ENCODE measurements at regions not wholly inside any gene's neighbourhood (a gene's known extent, or its start where the extent isn't known, plus 50 kb on each side); places are given as distances from the start of the nearest gene placed in this dataset.

DNA sequence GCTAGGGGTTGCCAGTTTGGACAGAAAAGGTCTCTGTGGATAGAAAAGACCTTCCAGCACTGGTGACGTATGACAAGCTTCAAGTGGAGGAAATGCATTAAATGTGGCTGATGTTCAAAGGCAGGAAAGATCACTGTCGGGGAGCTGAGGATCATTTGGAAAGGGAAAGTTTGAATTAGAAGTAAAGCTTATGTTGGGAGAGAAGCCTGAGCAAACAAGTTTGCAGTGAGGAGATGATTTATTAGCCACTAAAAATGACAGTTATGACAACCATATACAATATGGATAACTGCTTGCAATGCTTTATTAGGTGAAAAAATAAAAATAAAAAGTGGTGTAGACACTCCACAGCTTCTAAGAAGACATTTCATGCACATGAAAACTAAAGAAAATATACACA is 135.3 kb upstream of the HS3ST1 start:
- DNase-seq (no peak), ATAC-seq (no peak)
- peaks cover 6% of the 10 kb centered on the region for H3K27me3 Mint-ChIP-seq
- peaks cover 23 to 25% of the 10 kb centered on the region in 2 donors for H3K9me3 Mint-ChIP-seq
- no peaks in the 10 kb centered on the region for H3K4me1 Mint-ChIP-seq
- H3K4me3 Mint-ChIP-seq: no peak overlapping the region
- H3K27ac Mint-ChIP-seq: no peak overlapping the region

DNA sequence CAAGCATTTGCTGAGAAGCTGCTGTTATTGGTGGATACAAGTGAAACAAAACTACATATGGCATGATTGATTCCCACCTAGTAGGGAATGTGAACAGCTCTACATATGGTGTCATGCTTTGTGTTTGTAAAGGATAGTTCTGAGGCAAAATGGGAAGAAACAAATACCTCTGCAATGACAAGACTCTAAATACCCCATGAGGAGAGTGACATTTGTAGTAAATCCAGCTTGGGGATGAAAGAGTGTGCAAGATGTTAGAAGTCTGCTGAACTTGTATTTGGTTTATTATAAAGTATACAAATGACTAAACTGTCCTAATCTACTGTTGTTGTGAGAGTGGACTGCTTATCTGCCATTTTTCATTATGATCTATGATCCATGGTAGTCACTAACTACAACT is 120.8 kb upstream of the HS3ST1 start:
- H3K4me1 Mint-ChIP-seq: peaks cover 8% of the 10 kb centered on the region
- H3K4me3 Mint-ChIP-seq: no peak overlapping the region
- peaks cover 6% of the 10 kb centered on the region for H3K27me3 Mint-ChIP-seq
- no peaks in the 10 kb centered on the region for H3K9me3 Mint-ChIP-seq
- H3K27ac Mint-ChIP-seq: no peak overlapping the region
- DNase-seq (no peak), ATAC-seq (no peak)

DNA sequence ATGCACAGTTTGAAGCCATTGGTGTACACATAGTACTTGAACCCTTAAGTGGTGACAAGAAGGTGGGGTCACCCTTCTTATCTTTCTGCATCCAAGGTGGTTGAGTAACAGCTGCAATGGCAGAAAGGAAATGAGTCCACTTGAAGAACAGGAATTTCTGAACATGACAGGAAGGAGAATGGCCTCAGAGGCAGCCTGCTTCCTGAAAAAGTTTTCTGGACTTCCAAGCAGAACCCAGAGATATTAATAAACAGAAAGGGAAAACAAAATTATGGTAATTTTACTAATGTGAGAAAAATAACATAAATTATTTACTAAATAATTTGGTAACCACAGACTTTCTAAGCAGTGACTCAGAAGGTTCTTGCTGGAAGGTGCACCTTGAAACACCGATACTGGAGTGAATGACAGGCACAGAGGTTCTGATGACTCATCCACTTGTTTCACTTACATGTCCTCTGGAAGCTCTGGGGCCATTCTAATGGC is 119.9 kb upstream of the HS3ST1 start:
- Mint-ChIP-seq H3K27me3 (peaks cover 6% of the 10 kb centered on the region), H3K4me3 (no peak overlapping the region), H3K9me3 (no peaks in the 10 kb centered on the region), H3K27ac (no peak overlapping the region), H3K4me1 (peaks cover 8% of the 10 kb centered on the region)
- DNase-seq (peak in 1 of 2 donors; percentile 8), ATAC-seq (peak; percentile 84)

DNA sequence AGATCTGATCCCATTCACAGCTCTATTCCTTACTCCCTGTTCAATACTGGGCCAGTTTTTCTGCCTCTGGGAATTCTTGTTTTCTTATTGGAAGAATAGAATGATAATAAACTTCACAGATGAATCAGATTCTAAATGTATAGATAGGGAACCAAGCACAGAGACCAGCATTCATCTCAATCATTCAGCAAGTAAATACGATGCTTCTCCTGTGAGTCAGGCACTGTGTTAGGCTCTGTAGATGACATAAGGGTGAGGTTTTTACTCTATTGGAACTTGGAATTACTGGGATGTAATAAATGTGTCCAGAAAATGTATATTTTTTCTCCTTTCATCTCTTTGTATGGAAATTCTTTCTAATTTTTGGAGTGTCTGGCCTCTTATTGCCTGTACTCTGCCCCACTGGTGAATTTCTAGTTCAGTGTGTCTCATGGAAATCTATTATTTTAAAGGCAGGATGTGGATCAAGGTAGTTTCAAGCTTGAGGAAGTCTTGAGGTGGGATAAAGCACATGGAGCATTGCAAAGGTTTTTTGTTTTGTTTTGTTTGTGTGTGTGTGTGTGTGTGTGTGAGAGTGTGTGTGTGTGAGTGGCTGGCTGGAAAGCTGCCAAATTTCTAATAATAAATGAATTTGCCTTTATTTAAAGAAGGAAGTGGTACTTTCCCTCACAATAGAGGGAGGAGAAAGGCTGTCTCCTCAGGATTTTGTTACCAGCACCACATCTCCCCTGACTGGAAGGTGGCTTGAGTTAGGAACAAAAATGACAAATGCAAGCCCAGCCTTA is 117.9 kb upstream of the HS3ST1 start:
- ATAC-seq: no peak
- Mint-ChIP-seq H3K27me3 (peaks cover 6% of the 10 kb centered on the region), H3K4me1 (peaks cover 8% of the 10 kb centered on the region), H3K9me3 (no peaks in the 10 kb centered on the region), H3K4me3 (no peak overlapping the region), H3K27ac (no peak overlapping the region)
- DNase-seq: no peak

DNA sequence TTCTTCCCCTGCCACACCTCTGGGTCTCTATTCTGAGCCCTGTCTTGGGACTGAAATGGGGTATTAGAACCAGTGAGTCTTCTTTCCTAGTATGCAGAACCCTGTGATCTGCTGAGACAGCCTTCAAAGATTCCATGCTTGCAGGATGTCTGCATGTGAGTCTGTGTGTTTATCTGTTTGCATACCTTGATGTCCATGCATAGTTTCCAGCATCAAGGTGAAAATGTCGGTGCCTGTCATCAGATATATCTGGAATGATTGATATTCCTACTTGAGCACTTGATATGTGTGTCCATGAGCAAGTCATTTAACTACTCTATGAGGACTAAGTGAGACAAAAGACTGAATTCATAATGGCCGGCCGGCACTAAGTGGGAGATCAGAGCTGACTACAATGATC is 117.0 kb upstream of the HS3ST1 start:
- Mint-ChIP-seq H3K4me3 (no peak overlapping the region), H3K27ac (no peak overlapping the region), H3K9me3 (no peaks in the 10 kb centered on the region), H3K4me1 (peaks cover 8% of the 10 kb centered on the region), H3K27me3 (peaks cover 6% of the 10 kb centered on the region)
- ATAC-seq: no peak
- no peak for DNase-seq

DNA sequence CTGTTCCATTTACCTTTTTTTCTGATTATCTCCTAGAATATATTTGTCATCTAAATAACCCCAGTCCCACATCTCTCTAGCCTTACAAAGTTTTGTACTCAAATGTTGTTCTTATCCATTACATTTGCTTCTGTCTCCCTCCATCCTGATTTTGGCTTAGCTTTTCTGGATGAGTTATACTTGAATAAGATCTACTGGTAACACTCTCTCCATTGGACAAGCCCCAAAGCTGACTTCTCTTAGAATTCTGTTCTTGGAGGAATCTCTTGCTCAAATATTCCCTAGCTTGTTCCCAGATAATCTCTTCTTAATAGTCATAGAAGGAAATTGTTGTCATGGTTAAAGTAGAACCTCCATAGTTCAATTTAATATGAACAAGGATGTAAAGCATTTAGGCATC is 115.5 kb upstream of the HS3ST1 start:
- DNase-seq (no peak), ATAC-seq (no peak)
- Mint-ChIP-seq H3K27me3 (no peaks in the 10 kb centered on the region), H3K4me3 (no peak overlapping the region), H3K27ac (no peak overlapping the region), H3K4me1 (peaks cover 8% of the 10 kb centered on the region), H3K9me3 (no peaks in the 10 kb centered on the region)

DNA sequence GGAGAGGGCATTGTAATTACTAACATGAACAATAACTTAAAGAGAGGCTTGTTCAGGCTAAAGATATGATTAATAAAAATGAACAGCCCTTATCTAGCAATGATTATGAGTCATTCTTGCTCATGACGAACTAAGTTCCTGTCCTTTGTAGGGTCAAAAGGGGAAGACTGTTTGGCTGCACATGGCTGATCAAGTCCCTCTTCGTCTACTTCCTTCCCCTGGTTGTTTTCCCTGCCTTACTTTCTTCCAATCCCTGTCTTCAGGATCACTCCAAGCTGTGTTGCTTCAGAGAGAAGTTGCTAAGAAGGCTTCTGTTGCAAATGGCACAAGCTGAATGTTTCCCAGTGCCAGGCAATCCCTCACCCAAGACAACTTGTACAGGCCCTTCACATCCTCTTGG is 115.0 kb upstream of the HS3ST1 start:
- ATAC-seq: no peak
- Mint-ChIP-seq H3K4me1 (peaks cover 8% of the 10 kb centered on the region), H3K27me3 (no peaks in the 10 kb centered on the region), H3K4me3 (no peak overlapping the region), H3K9me3 (no peaks in the 10 kb centered on the region), H3K27ac (no peak overlapping the region)
- no peak for DNase-seq

DNA sequence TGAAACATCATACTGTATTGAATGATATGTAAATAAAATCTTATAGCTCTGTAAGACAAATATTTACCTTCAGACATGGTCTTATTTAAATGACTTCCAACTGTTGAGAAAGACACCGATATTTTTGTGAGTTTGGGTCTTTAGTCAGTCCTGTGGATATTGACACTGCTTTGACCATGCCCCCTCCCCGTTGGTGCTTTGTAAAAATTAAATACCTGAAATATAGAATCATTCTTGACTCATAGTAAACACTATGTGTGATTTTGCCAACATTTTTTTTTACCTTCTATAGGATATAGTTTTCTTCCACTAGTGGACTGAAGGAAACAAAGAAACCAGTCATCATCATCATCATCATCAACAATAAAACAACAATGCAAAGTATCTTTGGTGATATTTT is 114.3 kb upstream of the HS3ST1 start:
- no peak for DNase-seq
- no peaks in the 10 kb centered on the region for H3K27me3 Mint-ChIP-seq
- H3K4me1 Mint-ChIP-seq: peaks cover 3% of the 10 kb centered on the region
- ATAC-seq: no peak
- H3K4me3 Mint-ChIP-seq: no peak overlapping the region
- H3K27ac Mint-ChIP-seq: no peak overlapping the region
- H3K9me3 Mint-ChIP-seq: no peaks in the 10 kb centered on the region

DNA sequence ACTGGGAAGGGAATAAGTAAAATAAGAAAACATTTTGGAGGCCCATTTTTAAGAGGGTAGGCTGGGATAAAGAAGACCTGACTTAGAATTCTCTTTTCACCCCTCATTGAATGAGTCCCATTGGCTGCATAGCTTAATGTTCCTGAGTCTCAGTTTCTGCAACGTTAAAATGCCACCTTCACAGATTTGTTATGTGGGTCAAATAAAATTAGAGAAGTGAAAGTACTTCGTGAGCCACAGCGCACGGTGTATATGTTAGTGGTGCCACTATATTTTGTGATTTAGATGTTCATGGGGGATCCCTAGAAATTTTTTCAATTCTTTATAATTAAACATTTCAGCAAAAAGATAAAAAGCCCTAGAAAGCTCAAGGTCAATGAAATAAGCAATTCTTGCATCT is 109.2 kb upstream of the HS3ST1 start:
- no peaks in the 10 kb centered on the region for H3K9me3 Mint-ChIP-seq
- DNase-seq (no peak), ATAC-seq (no peak)
- H3K4me3 Mint-ChIP-seq: no peak overlapping the region
- peaks cover 6% of the 10 kb centered on the region for H3K27me3 Mint-ChIP-seq
- no peaks in the 10 kb centered on the region for H3K4me1 Mint-ChIP-seq
- H3K27ac Mint-ChIP-seq: no peak overlapping the region

DNA sequence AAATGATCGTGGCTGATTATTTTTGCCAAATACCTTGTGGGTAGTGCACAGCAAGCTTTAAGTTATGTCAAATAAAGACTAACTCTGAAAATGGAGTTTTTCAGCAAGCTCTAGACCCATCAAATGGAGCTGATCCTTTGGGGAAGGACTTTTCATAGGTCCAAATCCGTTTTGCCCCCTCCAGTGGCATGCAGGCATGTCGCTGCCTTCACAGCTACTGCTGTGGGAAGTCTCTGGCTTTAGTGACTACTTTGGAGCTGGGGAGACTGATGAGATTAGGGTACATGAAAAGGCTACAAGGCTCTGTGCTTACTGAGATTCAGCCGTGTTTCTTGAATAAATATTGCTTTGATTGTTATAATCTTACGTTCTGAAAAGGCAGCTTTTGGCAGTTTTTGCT is 106.6 kb upstream of the HS3ST1 start:
- Mint-ChIP-seq H3K27ac (no peak overlapping the region), H3K27me3 (peaks cover 6% of the 10 kb centered on the region), H3K4me1 (no peaks in the 10 kb centered on the region), H3K4me3 (no peak overlapping the region), H3K9me3 (peaks cover 0 to 5% of the 10 kb centered on the region in 2 donors)
- DNase-seq (no peak), ATAC-seq (no peak)

DNA sequence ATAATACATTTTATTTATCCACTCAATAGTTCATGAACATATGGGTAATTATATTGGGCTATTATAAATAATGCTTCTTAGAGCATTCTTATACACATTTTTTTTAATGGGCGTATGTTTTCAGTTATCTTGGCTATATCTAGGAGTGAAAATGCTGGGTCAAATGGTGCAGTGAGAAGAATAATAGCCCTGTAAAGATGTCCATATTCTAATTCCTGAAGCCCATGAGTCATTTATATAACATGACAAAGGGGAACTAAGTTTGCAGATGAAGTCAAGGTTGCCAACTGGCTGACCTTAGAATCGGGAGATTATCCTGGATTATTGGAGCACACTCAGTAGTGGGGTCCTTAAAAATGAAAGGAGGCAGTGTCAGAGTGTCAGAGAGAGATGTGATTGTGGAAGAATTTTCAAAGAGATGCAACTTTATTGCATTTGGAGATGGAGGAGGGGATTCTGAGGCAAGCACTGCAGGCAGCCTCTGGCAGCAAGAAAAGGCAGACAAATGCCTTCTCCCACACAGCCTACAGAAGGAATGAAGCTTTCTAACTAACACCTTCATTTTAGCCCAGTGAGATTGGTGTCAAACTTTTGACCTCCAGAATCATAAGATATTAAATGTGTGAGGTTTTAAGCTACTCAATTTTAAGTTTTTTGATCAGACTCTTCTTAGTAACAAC is 106.1 kb upstream of the HS3ST1 start:
- Mint-ChIP-seq H3K4me3 (no peak overlapping the region), H3K9me3 (peaks cover 0 to 7% of the 10 kb centered on the region in 2 donors), H3K4me1 (no peaks in the 10 kb centered on the region), H3K27me3 (peaks cover 6% of the 10 kb centered on the region), H3K27ac (no peak overlapping the region)
- DNase-seq: no peak
- ATAC-seq: no peak

DNA sequence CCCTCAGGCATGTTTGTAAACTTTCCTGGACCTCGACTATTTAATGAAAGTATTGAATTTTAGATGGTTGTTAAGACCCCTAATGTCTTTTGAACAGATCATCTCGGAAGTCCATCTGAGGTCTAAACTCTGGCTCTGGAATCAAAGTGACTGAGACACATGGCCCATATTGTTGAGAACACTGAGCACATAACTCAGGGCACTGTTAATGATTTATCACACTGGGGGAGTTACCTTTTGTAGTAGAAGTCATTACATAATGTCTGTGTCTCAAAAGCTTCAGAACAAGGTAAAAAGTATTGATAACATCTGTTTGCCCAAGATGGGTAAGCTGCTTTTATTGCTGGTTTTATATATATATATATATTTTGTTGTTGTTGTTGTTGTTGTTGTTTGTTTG is 103.4 kb upstream of the HS3ST1 start:
- Mint-ChIP-seq H3K27me3 (peaks cover 6% of the 10 kb centered on the region), H3K4me3 (no peak overlapping the region), H3K4me1 (no peaks in the 10 kb centered on the region), H3K27ac (no peak overlapping the region), H3K9me3 (peaks cover 0 to 7% of the 10 kb centered on the region in 2 donors)
- no peak for ATAC-seq
- DNase-seq: no peak

DNA sequence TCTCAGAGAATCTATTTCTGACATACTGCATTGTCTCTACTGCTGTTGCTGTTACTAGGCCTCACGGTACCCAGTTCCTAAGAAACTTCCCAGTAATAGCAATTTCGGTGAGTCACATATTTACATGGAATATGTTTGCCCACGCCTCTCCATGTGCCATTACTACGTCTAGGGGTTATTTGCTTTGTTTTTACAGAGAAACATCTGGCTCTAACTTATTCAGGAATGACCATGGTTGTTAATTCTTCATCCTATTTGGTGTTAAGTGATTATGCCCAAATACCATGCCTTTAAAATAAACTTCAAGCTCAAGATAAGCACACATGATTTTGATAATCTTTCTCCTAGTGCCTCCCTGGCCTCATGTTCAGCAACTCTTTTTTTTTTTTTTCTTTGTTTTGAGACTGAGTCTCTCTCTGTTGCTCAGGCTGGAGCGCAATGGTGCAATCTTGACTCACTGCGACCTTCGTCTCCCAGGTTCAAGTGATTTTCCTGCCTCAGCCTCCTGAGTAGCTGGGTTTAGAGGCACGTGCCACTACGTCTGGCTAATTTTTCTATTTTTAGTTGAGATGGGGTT is 101.0 kb upstream of the HS3ST1 start:
- H3K4me3 Mint-ChIP-seq: no peak overlapping the region
- DNase-seq (no peak), ATAC-seq (no peak)
- no peaks in the 10 kb centered on the region for H3K27me3 Mint-ChIP-seq
- H3K27ac Mint-ChIP-seq: no peak overlapping the region
- H3K4me1 Mint-ChIP-seq: no peaks in the 10 kb centered on the region
- peaks cover 0 to 7% of the 10 kb centered on the region in 2 donors for H3K9me3 Mint-ChIP-seq

DNA sequence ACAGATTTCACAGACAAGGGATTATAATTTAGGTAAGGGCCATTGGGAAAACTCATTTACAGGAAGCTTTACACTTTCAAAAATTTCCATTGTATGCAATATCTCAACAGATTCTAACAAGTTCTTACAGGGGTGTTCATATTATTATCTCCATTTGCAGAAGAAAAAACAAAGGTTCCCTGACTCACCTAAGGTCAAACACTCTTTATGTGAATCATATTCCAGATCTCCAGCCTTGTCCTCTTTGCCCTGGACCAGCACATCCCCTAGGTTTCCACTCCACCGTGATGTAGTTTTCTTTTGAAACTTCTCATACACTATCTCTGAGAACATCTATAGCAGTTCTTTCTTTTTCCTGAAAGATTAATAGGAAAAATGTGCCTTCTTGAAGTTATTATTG is 96.4 kb upstream of the HS3ST1 start:
- Mint-ChIP-seq H3K9me3 (peaks cover 0 to under 1% of the 10 kb centered on the region in 2 donors), H3K27ac (no peak overlapping the region), H3K4me3 (no peak overlapping the region), H3K4me1 (no peaks in the 10 kb centered on the region), H3K27me3 (no peaks in the 10 kb centered on the region)
- no peak for DNase-seq
- no peak for ATAC-seq

DNA sequence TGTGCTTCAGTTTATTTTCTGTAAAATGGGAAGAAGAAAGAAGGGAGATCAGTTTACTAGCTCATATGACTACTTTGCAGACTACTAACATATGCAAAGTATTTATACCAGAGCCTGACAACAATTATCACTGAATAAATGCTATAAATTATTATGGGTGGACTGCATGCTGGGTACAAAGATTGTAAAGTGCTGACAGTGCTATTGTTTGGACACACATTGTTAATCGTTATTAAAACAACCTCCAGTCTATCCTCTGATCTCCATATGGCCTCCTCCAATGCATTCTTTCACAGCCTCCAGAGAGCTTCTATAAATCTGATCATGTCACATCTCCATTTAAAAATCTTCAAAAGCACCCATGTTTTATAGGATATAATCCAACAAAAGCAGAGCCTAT is 90.1 kb upstream of the HS3ST1 start:
- no peaks in the 10 kb centered on the region for H3K4me1 Mint-ChIP-seq
- peaks cover 0 to 8% of the 10 kb centered on the region in 2 donors for H3K9me3 Mint-ChIP-seq
- H3K4me3 Mint-ChIP-seq: no peak overlapping the region
- DNase-seq (no peak), ATAC-seq (no peak)
- peaks cover under 1% of the 10 kb centered on the region for H3K27me3 Mint-ChIP-seq
- no peak overlapping the region for H3K27ac Mint-ChIP-seq

DNA sequence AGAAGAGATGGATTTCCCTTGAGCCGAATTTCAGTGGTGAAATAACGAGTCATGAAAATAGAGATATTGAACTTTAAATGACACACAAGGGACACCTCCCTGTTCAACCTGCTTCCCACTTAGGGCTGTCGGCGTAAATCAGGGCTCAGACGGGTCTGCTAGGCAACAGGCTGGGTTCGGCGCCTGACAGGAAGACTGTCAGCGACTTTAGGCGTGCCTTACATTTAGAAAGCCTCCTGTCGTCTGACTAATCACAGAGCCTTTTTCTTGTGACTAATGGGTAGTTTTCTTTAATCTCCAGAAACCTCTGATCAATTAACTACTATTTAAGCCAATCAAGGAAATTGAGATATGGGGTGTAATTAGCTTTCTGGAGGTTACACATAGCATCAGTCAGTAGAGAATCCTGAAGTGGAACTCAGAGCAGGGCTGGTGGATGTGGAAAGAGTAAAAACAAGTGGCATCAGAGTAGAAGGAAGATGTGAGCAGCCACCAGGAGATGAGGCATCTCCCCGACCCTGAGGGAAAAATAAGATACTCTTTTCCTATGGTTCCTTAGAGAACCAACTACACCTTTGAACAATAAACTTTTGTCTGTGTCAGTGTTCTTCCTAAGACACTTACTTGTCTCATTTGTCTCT is 86.2 kb upstream of the HS3ST1 start:
- H3K27me3 Mint-ChIP-seq: peaks cover 18% of the 10 kb centered on the region
- no peak overlapping the region for H3K27ac Mint-ChIP-seq
- ATAC-seq: no peak
- peaks cover 0 to 6% of the 10 kb centered on the region in 2 donors for H3K9me3 Mint-ChIP-seq
- DNase-seq: no peak
- no peak overlapping the region for H3K4me3 Mint-ChIP-seq
- no peaks in the 10 kb centered on the region for H3K4me1 Mint-ChIP-seq

All from stimulated activated naive CD8-positive, alpha-beta T cell treated with anti-CD3 and anti-CD28 coated beads, Interleukin-15, amount 100 ng/mL, for 72 hours (primary cell).